Smooth muscle cell (in vitro differentiated cells): ENCODE measurements at regions not wholly inside any gene's neighbourhood (a gene's known extent, or its start where the extent isn't known, plus 50 kb on each side); places are given as distances from the start of the nearest gene placed in this dataset.

Experiments
- DNase-seq: peaks from one replicate; lab custom pipeline; 2025; ENCODE audit not compliant: unreplicated experiment; lab: John Stamatoyannopoulos, UW
- H2AFZ ChIP-seq: fragments of 200-600 bp; sonication (generic); 2 replicates; pipeline ENCODE4 v1.6.0; 2016; ENCODE audit warnings: antibody characterized with exemption, low read depth, mild to moderate bottlenecking
- H3F3A ChIP-seq: fragments of 200-600 bp; sonication (generic); 2 replicates; pipeline ENCODE4 v1.6.0; 2017; ENCODE audit warnings: antibody characterized with exemption, low read depth
- H3K27ac ChIP-seq: fragments of 200-600 bp; sonication (generic); 2 replicates; pipeline ENCODE4 v1.5.1; 2016; ENCODE audit warnings: low read depth, mild to moderate bottlenecking
- H3K27me3 ChIP-seq: fragments of 200-600 bp; sonication (generic); 2 replicates; pipeline ENCODE4 v1.6.1; 2016; ENCODE audit warnings: low read depth, mild to moderate bottlenecking
- H3K36me3 ChIP-seq: fragments of 200-600 bp; sonication (generic); 2 replicates; pipeline ENCODE4 v1.5.1; 2016; ENCODE audit warnings: low read depth
- H3K4me1 ChIP-seq: fragments of 200-600 bp; sonication (generic); 2 replicates; pipeline ENCODE4 v1.5.1; 2016; ENCODE audit warnings: low read depth
- H3K4me2 ChIP-seq: fragments of 200-600 bp; sonication (generic); 2 replicates; pipeline ENCODE4 v1.6.0; 2016; ENCODE audit warnings: mild to moderate bottlenecking
- H3K4me3 ChIP-seq: fragments of 200-600 bp; sonication (generic); 2 replicates; pipeline ENCODE4 v1.5.1; 2016; ENCODE audit warnings: mild to moderate bottlenecking
- H3K79me2 ChIP-seq: fragments of 200-600 bp; sonication (generic); 2 replicates; pipeline ENCODE4 v1.6.0; 2016; ENCODE audit warnings: low read depth, mild to moderate bottlenecking
- H3K9ac ChIP-seq: fragments of 200-600 bp; sonication (generic); 2 replicates; pipeline ENCODE4 v1.6.0; 2016; ENCODE audit warnings: low read depth
- H3K9me3 ChIP-seq: fragments of 200-600 bp; sonication (generic); replicated peaks from 2 replicates; pipeline ENCODE4 v1.5.1; 2016; ENCODE audit warnings: low read depth
- H4K20me1 ChIP-seq: fragments of 200-600 bp; sonication (generic); 2 replicates; pipeline ENCODE4 v1.6.0; 2016; ENCODE audit warnings: low read depth
- WGBS: methylation state at CpG from one replicate; pipeline ENCODE4 v1.1.7; 2016; ENCODE audit warnings: low lambda C conversion rate; 5-methylcytosine and 5-hydroxymethylcytosine counted together
- TF ChIP-seq, protein P1 (sequence below): fragments of 200-600 bp; sonication (generic); IDR thresholded peaks from 2 replicates; pipeline ENCODE4 v1.5.1; 2017; ENCODE audit warnings: borderline replicate concordance, mild to moderate bottlenecking, antibody characterized with exemption; ENCODE audit not compliant: insufficient read depth, poor library complexity, severe bottlenecking

DNA sequence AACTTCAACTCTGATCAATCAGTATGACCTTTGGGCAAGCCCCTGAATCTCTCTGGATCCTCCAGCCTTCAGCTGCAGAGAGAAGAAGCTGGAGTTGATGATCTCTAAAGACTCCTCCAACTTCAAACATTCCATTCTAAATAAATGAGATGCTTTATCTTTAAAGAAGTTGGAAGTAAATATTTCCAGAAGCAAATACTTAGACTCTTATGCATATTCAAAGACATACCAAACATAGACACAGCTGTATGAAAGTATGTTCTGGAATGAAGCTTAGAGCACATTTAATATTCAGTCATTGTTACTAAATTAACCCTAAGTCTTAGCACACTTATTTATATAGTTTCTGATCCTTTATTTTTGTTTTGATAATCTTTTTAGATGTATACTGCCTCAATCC is 77.6 kb upstream of the ACP3 start:
- H2AFZ ChIP-seq, result no peak overlapping the region
- no peak overlapping the region for H3K4me2 ChIP-seq
- TF ChIP-seq, protein P1, sequence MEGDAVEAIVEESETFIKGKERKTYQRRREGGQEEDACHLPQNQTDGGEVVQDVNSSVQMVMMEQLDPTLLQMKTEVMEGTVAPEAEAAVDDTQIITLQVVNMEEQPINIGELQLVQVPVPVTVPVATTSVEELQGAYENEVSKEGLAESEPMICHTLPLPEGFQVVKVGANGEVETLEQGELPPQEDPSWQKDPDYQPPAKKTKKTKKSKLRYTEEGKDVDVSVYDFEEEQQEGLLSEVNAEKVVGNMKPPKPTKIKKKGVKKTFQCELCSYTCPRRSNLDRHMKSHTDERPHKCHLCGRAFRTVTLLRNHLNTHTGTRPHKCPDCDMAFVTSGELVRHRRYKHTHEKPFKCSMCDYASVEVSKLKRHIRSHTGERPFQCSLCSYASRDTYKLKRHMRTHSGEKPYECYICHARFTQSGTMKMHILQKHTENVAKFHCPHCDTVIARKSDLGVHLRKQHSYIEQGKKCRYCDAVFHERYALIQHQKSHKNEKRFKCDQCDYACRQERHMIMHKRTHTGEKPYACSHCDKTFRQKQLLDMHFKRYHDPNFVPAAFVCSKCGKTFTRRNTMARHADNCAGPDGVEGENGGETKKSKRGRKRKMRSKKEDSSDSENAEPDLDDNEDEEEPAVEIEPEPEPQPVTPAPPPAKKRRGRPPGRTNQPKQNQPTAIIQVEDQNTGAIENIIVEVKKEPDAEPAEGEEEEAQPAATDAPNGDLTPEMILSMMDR, result no peak
- H3K27me3 ChIP-seq, result no peaks in the 10 kb centered on the region
- no peak for DNase-seq
- H3F3A ChIP-seq, result no peaks in the 10 kb centered on the region
- H3K9me3 ChIP-seq, result no peaks in the 10 kb centered on the region
- H3K9ac ChIP-seq, result no peak overlapping the region
- H3K4me3 ChIP-seq, result no peak overlapping the region
- H3K4me1 ChIP-seq, result no peaks in the 10 kb centered on the region
- H3K36me3 ChIP-seq, result no peaks in the 10 kb centered on the region
- H3K27ac ChIP-seq, result no peak overlapping the region
- H3K79me2 ChIP-seq, result no peaks in the 10 kb centered on the region
- no peaks in the 10 kb centered on the region for H4K20me1 ChIP-seq

DNA sequence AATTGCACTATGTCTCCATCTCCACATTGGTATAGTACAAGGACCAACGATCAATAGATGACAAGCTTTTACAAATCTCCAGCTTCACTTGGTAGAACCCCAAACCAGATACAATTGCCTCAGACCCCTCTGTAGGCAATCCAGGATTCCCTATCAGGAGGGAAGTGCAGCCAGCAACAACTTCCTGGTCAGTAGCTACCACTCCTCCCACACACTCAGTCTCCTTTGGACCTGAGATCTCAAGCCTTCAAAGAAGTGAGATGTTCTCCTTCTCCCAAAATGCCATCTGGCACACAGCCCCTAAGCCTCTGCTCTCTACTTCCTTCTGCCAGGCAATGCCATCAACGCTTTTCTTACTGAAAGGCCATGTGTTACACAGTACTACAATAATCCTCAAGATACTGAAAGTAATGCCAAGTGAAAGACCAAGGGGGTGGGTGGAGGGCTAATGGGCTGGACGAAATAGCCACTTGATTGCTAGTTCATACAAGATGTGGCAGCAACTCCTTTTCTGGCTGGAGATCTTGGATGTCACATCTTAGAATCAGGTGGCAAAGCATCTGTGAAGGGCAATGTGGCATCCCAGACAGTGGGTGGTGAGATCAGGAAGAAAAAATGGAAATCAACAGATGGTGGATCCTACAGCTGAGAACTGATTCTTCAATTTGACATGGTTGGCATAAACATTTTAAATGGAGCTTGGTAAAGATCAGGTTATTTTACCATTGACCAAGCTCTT is 75.3 kb upstream of the ACP3 start:
- no peak overlapping the region for H3K27ac ChIP-seq
- no peaks in the 10 kb centered on the region for H3K79me2 ChIP-seq
- no peaks in the 10 kb centered on the region for H3K27me3 ChIP-seq
- H3K4me2 ChIP-seq, result no peak overlapping the region
- H4K20me1 ChIP-seq, result no peaks in the 10 kb centered on the region
- no peak for DNase-seq
- H3K9ac ChIP-seq, result no peak overlapping the region
- TF ChIP-seq, protein P1, result no peak
- H3K36me3 ChIP-seq, result no peaks in the 10 kb centered on the region
- H3F3A ChIP-seq, result no peaks in the 10 kb centered on the region
- H3K9me3 ChIP-seq, result no peaks in the 10 kb centered on the region
- H3K4me1 ChIP-seq, result no peaks in the 10 kb centered on the region
- no peak overlapping the region for H2AFZ ChIP-seq
- 91% methylated on average over 3 of the region's 3 CpGs for WGBS
- no peak overlapping the region for H3K4me3 ChIP-seq

DNA sequence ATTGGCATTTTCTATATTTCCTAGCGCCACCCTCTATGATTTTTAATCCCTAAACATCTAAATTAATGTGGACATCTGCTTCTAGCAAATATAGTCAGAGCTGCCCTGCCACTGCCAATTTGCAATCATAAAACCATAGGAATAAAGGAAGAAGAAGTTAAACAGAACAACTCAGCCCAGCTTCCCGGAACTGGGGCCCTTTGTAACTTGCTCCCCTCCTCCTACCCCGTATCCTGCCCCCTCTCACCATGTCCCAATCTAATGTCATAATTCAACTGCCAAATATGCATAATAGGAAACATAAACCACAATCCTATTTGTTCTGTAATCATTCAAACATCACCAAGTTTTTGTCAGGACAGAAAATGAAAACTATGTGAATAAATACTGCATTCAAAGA is 74.4 kb upstream of the ACP3 start:
- no peaks in the 10 kb centered on the region for H3K4me1 ChIP-seq
- H3K36me3 ChIP-seq, result no peaks in the 10 kb centered on the region
- no peak overlapping the region for H3K27ac ChIP-seq
- 91% methylated on average over 3 of the region's 3 CpGs for WGBS
- H2AFZ ChIP-seq, result no peak overlapping the region
- no peaks in the 10 kb centered on the region for H3F3A ChIP-seq
- H3K9me3 ChIP-seq, result no peaks in the 10 kb centered on the region
- no peaks in the 10 kb centered on the region for H3K79me2 ChIP-seq
- no peak for DNase-seq
- no peak overlapping the region for H3K9ac ChIP-seq
- TF ChIP-seq, protein P1, result no peak
- H3K27me3 ChIP-seq, result no peaks in the 10 kb centered on the region
- no peak overlapping the region for H3K4me2 ChIP-seq
- no peaks in the 10 kb centered on the region for H4K20me1 ChIP-seq
- H3K4me3 ChIP-seq, result no peak overlapping the region

DNA sequence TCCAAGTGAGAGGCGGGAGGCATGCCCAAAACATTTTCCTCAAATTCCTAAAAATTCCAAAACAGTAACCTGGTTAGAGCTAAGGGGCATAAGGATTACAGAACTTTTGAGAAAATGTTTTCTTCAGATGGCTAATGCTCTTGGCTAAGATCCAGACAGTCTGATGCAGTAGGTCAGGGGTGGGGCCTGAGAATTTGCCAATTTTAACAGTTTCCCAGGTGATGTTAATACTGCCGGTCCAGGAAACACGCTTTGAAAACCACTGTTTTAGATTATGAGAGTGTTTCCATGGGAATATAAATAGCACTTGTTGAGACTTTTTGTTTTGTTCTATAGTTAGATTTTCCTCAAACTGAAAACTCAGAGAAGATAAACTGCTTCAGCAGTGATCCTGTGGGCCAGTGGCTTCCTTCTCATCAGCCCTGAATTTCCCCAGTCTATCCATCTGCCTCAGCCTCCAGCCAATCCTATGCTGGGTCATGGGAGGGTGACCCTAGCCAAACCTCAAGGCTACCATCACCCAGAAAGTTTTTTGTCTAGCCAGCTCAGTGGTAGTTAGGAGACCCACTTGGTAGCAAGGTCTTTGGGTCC is 71.6 kb upstream of the ACP3 start:
- H3K36me3 ChIP-seq, result no peaks in the 10 kb centered on the region
- no peak for DNase-seq
- H2AFZ ChIP-seq, result no peak overlapping the region
- no peaks in the 10 kb centered on the region for H3K79me2 ChIP-seq
- H4K20me1 ChIP-seq, result no peaks in the 10 kb centered on the region
- H3K4me3 ChIP-seq, result no peak overlapping the region
- H3K4me2 ChIP-seq, result no peak overlapping the region
- 96% methylated on average over 3 of the region's 3 CpGs for WGBS
- H3K4me1 ChIP-seq, result no peaks in the 10 kb centered on the region
- no peak overlapping the region for H3K27ac ChIP-seq
- H3F3A ChIP-seq, result no peaks in the 10 kb centered on the region
- H3K9me3 ChIP-seq, result no peaks in the 10 kb centered on the region
- no peaks in the 10 kb centered on the region for H3K27me3 ChIP-seq
- no peak overlapping the region for H3K9ac ChIP-seq
- TF ChIP-seq, protein P1, result no peak
